ENCODE measurements at regions not wholly inside any gene's neighbourhood (a gene's known extent, or its start where the extent isn't known, plus 50 kb on each side); places are given as distances from the start of the nearest gene placed in this dataset.

DNA sequence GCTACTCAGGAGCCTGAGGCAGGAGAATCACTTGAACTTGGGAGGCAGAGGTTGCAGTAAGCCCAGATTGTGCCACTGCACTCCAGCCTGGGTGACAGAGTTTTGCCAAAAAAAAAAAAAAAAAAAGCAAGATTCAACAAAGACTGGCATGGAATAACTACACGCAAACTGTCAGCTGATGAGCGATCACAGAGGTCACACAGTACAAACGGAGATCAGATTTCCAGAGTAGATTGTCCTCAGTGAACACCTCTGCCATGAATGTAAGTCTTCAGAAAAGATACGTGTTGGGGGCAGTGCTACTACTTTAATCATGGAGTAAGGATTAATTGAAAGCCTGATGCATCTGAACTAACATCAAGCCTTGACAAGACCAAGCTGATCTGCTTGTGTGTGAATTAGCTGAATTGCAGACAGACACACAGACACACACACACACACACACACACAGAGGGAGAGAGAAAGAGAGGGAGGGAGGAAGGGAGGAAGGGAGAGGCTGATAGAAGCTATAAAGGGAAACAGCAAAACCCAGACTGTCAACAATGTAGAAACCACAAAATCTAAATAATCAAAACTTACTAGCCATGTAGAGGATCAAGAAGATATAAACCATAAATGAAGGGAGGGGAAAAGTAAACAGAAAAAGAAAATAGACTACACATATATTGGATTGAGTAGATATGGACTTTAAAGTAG lies 222.9 kb upstream of the ZNF462 start:
- DNase-seq, result no peak

DNA sequence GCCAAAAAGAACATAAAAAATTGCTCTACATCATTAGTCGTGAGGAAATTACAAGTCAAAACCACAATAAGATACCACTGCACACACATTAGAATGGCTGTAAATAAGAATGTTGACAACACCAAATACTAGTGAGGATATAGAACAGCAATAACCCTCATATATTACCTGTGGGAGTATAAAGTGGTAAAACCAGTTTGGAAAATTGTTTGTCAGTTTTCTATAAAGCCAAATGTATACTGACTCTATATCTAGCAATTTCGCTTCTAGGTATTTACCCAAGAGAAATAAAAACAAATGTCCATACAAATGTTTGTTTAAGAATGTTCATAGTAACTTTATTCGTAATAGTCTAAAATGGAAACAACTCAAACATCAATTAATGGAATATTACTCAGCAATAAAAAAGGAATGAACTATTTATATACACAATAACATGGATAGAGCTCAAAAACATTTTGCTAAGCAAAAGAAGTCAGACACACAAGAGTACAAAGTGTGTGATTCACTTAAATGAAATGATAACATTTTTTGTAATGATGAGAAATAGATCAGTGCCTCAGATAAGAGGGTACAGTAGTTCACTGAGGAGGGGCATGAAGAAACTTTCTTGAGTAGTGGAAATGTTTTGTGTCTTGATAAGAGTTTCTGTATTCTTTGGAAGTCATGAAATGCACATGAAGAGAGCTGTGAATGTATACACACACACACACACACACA lies 219.6 kb upstream of the ZNF462 start:
- no peak for DNase-seq

DNA sequence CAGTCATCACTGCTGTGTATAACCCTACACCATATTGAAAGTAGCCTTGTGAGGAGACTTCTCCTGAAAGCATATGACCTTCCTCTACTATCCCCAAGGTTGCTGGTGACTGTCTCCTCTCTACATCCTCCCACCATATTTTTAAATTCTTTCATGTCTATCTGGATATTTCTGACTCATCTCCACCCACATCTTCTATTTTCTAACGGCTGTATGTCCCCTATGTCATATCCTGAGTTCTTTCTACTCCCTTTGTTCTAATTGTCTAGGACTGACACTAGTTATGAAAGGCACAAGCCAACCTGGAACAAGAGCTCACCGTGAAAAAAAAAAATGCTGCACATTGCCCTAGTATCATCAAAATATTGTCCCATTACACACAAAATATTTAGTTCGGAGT lies 218.3 kb upstream of the ZNF462 start:
- no peak for DNase-seq

GRCh38 chr9:106648799-106649198 lies 214.2 kb upstream of the ZNF462 start:
- DNase-seq, result no peak

- DNase-seq, result no peak
Measured at GRCh38 chr9:106649664-106650063, 213.3 kb upstream of the ZNF462 start.

GRCh38 chr9:106653213-106653612 lies 209.8 kb upstream of the ZNF462 start:
- DNase-seq, result no peak

GRCh38 chr9:106655966-106656365 lies 207.0 kb upstream of the ZNF462 start:
- DNase-seq, result no peak

- DNase-seq, result no peak
Measured at GRCh38 chr9:106657926-106658325, 205.0 kb upstream of the ZNF462 start.

DNA sequence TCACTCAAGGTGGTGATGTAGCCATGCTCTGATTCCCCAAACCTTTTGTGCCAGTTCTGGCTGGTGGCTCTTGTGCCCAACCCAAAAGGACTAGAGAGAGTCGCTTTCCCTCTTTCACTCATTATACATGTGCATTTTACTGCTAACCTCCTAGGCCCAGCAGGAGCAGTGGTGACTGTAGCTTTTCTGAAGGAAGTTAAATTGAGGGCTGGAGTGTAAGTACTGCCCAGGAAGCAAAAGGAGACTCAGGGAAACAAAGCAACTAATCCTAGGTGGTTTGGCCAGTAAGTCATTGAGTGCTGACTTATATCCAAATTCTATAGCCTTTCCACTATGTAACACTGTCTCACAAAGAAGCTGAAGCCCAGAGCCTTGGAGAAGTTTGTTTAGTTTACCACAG lies 194.4 kb upstream of the ZNF462 start:
- DNase-seq, result no peak

DNA sequence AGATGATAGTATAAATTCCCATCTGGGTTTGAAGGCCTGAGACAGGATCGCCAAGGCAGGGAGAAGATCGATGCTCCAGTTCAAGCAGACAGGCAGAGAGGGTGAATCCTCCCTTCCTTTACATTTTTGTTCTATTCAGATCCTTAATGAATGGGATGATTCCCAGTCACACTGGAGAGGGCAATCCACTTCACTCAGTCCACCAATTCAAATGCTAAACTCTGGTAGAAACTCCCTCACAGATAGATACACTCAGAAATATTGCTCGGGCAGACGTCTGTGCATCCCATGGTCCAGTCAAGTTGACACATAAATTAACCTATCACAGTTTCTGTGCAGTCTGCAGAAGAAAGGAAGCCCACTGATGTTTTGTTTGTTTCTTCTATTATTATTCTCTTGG lies 193.1 kb upstream of the ZNF462 start:
- DNase-seq, result no peak

DNA sequence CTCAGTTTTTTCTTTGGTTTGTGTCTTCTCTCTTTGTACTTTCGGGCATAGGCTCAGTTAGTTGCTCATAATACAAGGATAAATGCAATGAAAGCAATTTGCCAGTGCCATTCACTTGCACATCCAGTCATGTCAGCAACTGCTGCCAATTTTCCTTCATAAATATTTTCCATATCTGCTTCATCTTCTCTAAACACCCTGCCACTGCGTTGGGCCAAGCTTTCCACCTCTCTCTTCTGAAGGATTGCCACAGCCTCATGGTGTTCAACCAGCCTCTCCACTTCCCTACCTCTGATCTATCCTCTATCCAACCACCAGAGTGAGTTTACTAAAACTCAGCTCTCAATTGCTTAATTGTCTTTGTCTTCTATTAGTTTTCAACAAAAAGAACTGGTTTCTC lies 192.5 kb upstream of the ZNF462 start:
- no peak for DNase-seq

GRCh38 chr9:106675780-106676179 lies 187.2 kb upstream of the ZNF462 start:
- no peak for DNase-seq

DNA sequence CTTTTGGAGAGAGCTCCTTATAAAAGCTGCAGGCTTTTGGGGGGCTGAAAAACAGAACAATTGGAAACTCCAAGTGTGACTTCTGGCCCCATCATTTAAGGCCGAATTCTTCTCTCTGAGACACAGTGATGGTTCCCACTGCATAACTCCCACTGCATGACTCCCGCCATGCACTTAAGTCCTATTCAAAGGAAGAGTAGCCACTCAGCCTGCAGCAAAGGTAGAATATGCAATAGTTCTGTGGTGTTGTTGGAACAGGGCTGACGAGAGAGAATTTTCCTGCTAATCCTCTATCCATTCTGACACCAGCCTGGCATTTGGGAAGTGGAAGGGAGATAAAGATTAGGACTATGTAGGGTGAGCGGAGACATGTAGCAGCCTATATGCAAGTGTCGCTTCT lies 185.6 kb upstream of the ZNF462 start:
- DNase-seq, result no peak

GRCh38 chr9:106677830-106678229 lies 185.1 kb upstream of the ZNF462 start:
- no peak for DNase-seq

DNA sequence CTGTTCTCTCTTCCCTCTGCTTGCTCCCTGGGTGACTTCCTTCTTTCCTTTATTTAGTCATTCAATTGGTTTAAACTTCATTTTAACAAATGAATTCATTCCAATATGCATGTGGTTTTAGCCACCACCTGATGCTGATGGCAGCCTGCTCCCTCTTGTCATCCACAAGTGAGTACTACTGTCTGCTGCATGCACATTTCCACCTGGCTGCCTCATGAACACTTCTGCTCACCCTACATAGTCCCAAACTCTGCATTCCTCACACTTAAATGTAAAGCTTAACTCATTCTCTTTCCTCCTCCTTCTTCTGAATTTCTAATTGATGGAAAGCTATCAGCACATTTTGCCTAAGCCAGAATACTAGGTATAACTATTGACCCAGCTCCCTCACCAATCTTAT lies 184.7 kb upstream of the ZNF462 start:
- DNase-seq, result no peak

- DNase-seq, result no peak
Measured at GRCh38 chr9:106682420-106682819, 180.5 kb upstream of the ZNF462 start.

DNA sequence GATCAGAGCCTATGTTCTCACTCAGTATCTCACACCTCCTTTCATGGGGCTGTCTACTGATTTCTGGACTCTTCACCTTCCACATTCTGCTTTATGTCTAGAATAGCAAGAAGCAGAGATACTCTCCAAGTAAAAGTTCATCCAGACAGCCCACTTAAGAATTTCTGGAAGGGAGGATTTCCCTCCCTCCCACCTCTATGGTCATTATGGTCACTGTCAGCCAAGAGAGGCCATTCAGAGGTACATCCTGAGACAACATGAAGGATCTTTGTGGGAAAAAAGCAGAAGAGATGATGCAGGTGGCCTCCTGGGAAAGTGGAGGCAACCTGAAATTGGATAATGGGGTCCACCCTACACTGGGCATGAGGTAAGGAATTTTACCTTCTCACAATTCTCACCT lies 179.5 kb upstream of the ZNF462 start:
- DNase-seq, result no peak

GRCh38 chr9:106684940-106685695 lies 177.8 kb upstream of the ZNF462 start:
- no peak for DNase-seq

DNA sequence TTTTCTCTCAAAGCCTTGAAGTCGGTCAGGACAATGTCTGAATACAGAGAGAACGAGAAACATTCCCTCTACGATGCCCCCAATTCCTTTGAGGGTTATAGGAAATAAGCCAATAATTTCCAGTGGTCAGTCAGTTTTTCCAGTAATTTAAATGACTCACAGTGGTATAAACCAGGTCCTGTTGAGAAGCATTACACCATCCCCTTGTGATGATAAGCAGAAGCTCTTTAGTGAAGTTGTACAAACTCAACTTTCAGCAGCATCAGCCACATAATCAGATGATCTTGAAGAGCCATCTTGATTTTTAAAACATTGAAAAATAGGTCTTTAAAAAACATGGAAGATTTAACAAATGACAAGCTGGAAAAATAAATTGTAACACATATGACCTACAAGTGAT lies 173.9 kb upstream of the ZNF462 start:
- DNase-seq, result no peak

DNA sequence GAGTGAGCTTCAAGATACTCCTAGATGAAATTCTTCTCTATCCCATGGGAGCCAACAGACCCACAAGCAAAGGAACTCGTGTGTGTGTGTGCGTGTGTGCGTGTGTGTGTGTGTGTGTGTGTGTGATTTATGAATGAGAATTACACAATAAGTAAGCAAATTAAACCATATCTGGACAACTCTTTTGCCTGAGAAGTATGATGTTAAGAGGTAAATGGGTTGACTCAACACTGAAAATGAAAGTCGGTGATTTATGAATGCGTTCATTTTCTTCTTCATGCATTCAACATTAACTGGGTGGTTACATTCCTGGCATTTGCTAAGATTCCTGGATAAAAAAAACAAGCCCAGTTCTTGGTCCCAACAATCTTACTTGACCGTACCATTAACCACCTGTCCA lies 171.3 kb upstream of the ZNF462 start:
- DNase-seq, result no peak

DNA sequence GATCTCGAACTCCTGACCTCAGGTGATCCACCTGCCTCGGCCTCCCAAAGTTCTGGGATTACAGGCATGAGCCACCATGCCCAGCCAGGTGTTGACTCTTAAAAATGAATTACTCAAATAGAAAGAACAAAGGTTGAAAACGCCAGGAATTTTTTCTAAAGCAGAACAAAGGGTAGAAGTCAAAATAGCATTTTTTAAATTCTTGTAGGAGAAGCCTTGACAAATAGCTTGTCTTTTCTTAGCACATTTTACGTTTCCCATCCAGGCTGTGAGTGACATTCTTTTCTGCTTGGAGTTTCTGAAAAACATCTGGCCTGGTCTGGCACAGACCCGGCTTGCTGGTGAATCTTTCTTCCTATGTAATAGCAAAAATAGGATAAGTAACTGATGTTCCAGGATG lies 169.4 kb upstream of the ZNF462 start:
- no peak for DNase-seq

- DNase-seq, result no peak
Measured at GRCh38 chr9:106696804-106697203, 166.2 kb upstream of the ZNF462 start.

GRCh38 chr9:106697390-106697749 lies 165.6 kb upstream of the ZNF462 start:
- DNase-seq, result peak in 1 of 56 donors; percentile 2

Data from amygdala (tissue), 56 donors.